ENCODE measurements at regions not wholly inside any gene's neighbourhood (a gene's known extent, or its start where the extent isn't known, plus 50 kb on each side); places are given as distances from the start of the nearest gene placed in this dataset.
"Not testable (repeated sequence)": the region's sequence is repeated elsewhere in the genome, so short reads cannot be mapped to it uniquely, and the experiment has no call there.

DNA sequence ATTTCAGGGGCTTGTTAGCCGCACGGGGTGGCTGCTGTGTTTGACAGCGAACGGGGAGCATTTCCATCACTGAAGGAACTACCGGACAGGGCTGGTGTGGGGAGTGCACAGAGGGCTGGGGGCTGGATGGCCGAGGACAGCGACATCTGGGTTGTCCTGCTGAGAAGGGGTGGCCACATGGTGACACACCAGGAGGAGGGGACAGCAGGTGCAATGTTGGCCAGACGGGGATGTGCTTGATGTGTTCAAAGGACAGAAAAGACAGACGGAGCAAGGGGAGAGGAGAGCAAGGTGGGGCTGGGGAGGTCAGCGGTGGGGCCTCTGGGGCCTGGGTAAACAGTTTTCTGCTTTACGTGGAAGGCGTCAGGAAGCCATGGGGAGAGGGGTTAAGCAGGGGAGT is 115.7 kb downstream of the TNFRSF13B start:
- DNase-seq (ENCODE audit: low spot score); ATAC-seq (ENCODE audit: low read depth); H3K36me3 ChIP-seq (ENCODE audit: low read depth); H3K27ac ChIP-seq (ENCODE audit: poor library complexity, severe bottlenecking); H3K9me3 ChIP-seq (ENCODE audit: severe bottlenecking); H3K27me3 ChIP-seq (ENCODE audit: insufficient read depth, poor library complexity, severe bottlenecking); H3K4me1 ChIP-seq (ENCODE audit: insufficient read depth, poor library complexity, severe bottlenecking); H3K4me3 ChIP-seq (ENCODE audit: severe bottlenecking): not testable (repeated sequence)

DNA sequence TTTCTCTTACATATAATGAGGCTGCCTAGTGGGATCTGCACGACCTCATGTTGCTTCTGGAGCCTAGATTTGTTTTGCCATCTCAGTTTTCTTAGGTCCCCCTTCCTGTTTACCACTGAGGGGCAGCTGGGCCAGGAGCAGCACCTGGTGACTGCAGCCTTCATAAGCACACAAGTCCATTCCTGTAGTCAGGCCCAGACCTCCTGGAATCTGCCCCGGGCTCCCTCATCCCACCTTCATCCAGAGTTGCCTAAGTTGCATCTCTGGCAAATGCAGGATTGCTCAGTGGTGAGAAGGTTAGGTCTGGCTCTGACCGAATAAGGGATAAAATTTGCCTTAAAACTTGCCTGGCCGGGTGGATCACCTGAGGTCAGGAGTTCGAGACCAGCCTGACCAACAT is 117.3 kb downstream of the TNFRSF13B start:
- H3K4me3 ChIP-seq (ENCODE audit: severe bottlenecking); H3K36me3 ChIP-seq (ENCODE audit: low read depth); H3K27ac ChIP-seq (ENCODE audit: poor library complexity, severe bottlenecking); H3K27me3 ChIP-seq (ENCODE audit: insufficient read depth, poor library complexity, severe bottlenecking); H3K9me3 ChIP-seq (ENCODE audit: severe bottlenecking); H3K4me1 ChIP-seq (ENCODE audit: insufficient read depth, poor library complexity, severe bottlenecking); DNase-seq (ENCODE audit: low spot score); ATAC-seq (ENCODE audit: low read depth): not testable (repeated sequence)

- Histone ChIP-seq H3K27me3 (ENCODE audit: insufficient read depth, poor library complexity, severe bottlenecking) (no peaks in the 10 kb centered on the region), H3K4me1 (ENCODE audit: insufficient read depth, poor library complexity, severe bottlenecking) (no peaks in the 10 kb centered on the region), H3K36me3 (ENCODE audit: low read depth) (no peaks in the 10 kb centered on the region), H3K4me3 (ENCODE audit: severe bottlenecking) (no peak overlapping the region), H3K9me3 (ENCODE audit: severe bottlenecking) (no peaks in the 10 kb centered on the region), H3K27ac (ENCODE audit: poor library complexity, severe bottlenecking) (no peak overlapping the region)
- no peak for DNase-seq (ENCODE audit: low spot score)
- no peak for ATAC-seq (ENCODE audit: low read depth)
- TF ChIP-seq, protein P1, sequence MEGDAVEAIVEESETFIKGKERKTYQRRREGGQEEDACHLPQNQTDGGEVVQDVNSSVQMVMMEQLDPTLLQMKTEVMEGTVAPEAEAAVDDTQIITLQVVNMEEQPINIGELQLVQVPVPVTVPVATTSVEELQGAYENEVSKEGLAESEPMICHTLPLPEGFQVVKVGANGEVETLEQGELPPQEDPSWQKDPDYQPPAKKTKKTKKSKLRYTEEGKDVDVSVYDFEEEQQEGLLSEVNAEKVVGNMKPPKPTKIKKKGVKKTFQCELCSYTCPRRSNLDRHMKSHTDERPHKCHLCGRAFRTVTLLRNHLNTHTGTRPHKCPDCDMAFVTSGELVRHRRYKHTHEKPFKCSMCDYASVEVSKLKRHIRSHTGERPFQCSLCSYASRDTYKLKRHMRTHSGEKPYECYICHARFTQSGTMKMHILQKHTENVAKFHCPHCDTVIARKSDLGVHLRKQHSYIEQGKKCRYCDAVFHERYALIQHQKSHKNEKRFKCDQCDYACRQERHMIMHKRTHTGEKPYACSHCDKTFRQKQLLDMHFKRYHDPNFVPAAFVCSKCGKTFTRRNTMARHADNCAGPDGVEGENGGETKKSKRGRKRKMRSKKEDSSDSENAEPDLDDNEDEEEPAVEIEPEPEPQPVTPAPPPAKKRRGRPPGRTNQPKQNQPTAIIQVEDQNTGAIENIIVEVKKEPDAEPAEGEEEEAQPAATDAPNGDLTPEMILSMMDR (IDR thresholded peaks at IDR 0.05; ENCODE audit: poor library complexity, severe bottlenecking) = no peak
These were observed 118.1 kb downstream of the TNFRSF13B start for GRCh38 chr17:16853661-16854320.

- not testable (repeated sequence) for H3K27ac ChIP-seq (ENCODE audit: poor library complexity, severe bottlenecking); H3K27me3 ChIP-seq (ENCODE audit: insufficient read depth, poor library complexity, severe bottlenecking); ATAC-seq (ENCODE audit: low read depth); H3K4me1 ChIP-seq (ENCODE audit: insufficient read depth, poor library complexity, severe bottlenecking); H3K36me3 ChIP-seq (ENCODE audit: low read depth); H3K9me3 ChIP-seq (ENCODE audit: severe bottlenecking); DNase-seq (ENCODE audit: low spot score); H3K4me3 ChIP-seq (ENCODE audit: severe bottlenecking)
These were observed 122.1 kb downstream of the TNFRSF13B start for GRCh38 chr17:16849861-16850260.

DNA sequence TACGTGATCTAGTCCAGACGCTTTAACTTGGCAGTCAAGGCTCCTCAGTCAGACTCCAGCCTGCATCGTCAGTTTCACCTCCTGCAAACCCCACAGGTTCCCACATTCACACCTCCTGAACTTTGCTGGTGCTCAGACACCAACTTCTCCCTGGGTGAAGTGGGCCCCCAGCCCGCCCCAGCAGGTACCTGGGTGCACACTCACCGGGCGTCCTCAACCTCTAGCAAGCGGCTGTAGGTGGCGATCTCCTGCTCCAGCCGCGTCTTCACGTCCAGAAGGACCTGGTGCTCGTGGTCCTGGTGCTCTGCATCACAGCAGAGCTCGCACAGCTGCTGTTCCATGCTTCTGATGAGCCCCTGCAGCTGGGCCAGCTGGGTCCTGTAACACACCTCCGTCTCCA is 122.9 kb downstream of the TNFRSF13B start:
- not testable (repeated sequence) for H3K4me3 ChIP-seq (ENCODE audit: severe bottlenecking); H3K36me3 ChIP-seq (ENCODE audit: low read depth); H3K9me3 ChIP-seq (ENCODE audit: severe bottlenecking); H3K4me1 ChIP-seq (ENCODE audit: insufficient read depth, poor library complexity, severe bottlenecking); H3K27me3 ChIP-seq (ENCODE audit: insufficient read depth, poor library complexity, severe bottlenecking); DNase-seq (ENCODE audit: low spot score); ATAC-seq (ENCODE audit: low read depth); H3K27ac ChIP-seq (ENCODE audit: poor library complexity, severe bottlenecking)

DNA sequence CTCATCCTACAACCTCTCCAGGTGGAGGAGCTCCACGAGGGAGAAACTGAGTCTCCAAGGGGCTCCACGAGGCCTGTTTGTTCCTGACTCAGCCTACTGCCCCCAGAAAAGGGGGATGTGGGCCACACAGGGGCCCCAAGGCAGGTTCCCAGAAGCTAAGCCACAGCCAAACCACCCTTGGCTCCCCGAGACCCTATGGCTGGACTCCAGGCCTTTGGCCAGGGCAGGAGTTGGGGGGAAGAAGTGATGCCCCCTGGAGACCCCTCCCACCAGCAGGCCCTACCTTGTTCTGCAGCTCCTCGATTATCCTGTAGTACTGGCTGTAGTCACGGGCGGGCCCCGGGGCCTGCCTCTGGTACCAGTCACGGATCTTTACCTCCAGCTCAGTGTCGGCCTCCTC is 126.8 kb downstream of the TNFRSF13B start:
- not testable (repeated sequence) for H3K4me3 ChIP-seq (ENCODE audit: severe bottlenecking); DNase-seq (ENCODE audit: low spot score); H3K9me3 ChIP-seq (ENCODE audit: severe bottlenecking); H3K27me3 ChIP-seq (ENCODE audit: insufficient read depth, poor library complexity, severe bottlenecking); H3K4me1 ChIP-seq (ENCODE audit: insufficient read depth, poor library complexity, severe bottlenecking); ATAC-seq (ENCODE audit: low read depth); H3K36me3 ChIP-seq (ENCODE audit: low read depth); H3K27ac ChIP-seq (ENCODE audit: poor library complexity, severe bottlenecking)

GRCh38 chr17:16844669-16845068 is 127.2 kb downstream of the TNFRSF13B start:
- H3K27me3 ChIP-seq (ENCODE audit: insufficient read depth, poor library complexity, severe bottlenecking); H3K4me3 ChIP-seq (ENCODE audit: severe bottlenecking); H3K36me3 ChIP-seq (ENCODE audit: low read depth); H3K27ac ChIP-seq (ENCODE audit: poor library complexity, severe bottlenecking); H3K9me3 ChIP-seq (ENCODE audit: severe bottlenecking); ATAC-seq (ENCODE audit: low read depth); DNase-seq (ENCODE audit: low spot score); H3K4me1 ChIP-seq (ENCODE audit: insufficient read depth, poor library complexity, severe bottlenecking): not testable (repeated sequence)

GRCh38 chr17:16843511-16843910 is 128.4 kb downstream of the TNFRSF13B start:
- not testable (repeated sequence) for H3K27ac ChIP-seq (ENCODE audit: poor library complexity, severe bottlenecking); H3K4me3 ChIP-seq (ENCODE audit: severe bottlenecking); H3K9me3 ChIP-seq (ENCODE audit: severe bottlenecking); H3K36me3 ChIP-seq (ENCODE audit: low read depth); ATAC-seq (ENCODE audit: low read depth); H3K4me1 ChIP-seq (ENCODE audit: insufficient read depth, poor library complexity, severe bottlenecking); H3K27me3 ChIP-seq (ENCODE audit: insufficient read depth, poor library complexity, severe bottlenecking); DNase-seq (ENCODE audit: low spot score)

GRCh38 chr17:16842346-16842745 is 129.6 kb downstream of the TNFRSF13B start:
- not testable (repeated sequence) for ATAC-seq (ENCODE audit: low read depth); H3K4me3 ChIP-seq (ENCODE audit: severe bottlenecking); H3K36me3 ChIP-seq (ENCODE audit: low read depth); H3K4me1 ChIP-seq (ENCODE audit: insufficient read depth, poor library complexity, severe bottlenecking); H3K27me3 ChIP-seq (ENCODE audit: insufficient read depth, poor library complexity, severe bottlenecking); DNase-seq (ENCODE audit: low spot score); H3K9me3 ChIP-seq (ENCODE audit: severe bottlenecking); H3K27ac ChIP-seq (ENCODE audit: poor library complexity, severe bottlenecking)

DNA sequence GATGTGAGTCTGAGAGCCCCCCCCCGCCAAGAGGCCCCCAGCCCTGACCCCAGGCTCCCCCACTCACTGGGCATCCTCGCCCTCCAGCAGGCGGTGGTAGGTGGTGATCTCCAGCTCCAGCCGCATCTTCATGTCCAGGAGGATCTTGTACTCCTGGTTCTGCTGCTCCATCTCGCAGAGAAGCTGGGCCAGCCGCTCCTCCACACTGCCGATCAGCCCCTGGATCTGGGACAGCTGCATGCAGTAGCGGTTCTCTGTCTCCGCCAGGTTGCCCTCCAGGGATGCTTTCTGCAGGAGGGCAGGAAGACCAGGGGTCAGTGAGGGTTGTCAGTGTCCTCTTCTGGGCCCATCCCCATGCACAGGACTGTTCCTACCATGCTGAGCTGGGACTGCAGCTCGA is 130.0 kb downstream of the TNFRSF13B start:
- not testable (repeated sequence) for H3K4me1 ChIP-seq (ENCODE audit: insufficient read depth, poor library complexity, severe bottlenecking); H3K4me3 ChIP-seq (ENCODE audit: severe bottlenecking); H3K9me3 ChIP-seq (ENCODE audit: severe bottlenecking); ATAC-seq (ENCODE audit: low read depth); DNase-seq (ENCODE audit: low spot score); H3K27ac ChIP-seq (ENCODE audit: poor library complexity, severe bottlenecking); H3K36me3 ChIP-seq (ENCODE audit: low read depth); H3K27me3 ChIP-seq (ENCODE audit: insufficient read depth, poor library complexity, severe bottlenecking)

DNA sequence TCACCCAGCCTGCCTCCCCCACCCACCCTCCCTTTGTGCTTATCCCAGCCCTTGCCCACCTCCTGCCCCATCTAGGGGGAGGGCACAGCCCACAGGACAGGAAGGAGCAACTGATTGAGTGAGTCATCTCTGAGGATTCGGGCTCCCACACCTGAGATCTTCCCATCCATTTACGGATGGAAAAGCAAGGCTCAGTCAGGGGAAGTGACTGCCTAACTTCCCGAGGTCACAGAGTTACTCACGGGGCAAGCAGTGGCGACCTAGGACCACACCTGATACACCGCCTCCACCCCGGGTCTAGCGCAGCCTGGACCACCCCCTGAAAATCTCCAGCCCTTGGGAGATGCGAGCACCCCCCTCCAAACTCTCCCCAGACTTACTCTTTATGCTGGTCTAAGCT is 131.7 kb downstream of the TNFRSF13B start:
- not testable (repeated sequence) for H3K9me3 ChIP-seq (ENCODE audit: severe bottlenecking); H3K36me3 ChIP-seq (ENCODE audit: low read depth); H3K4me3 ChIP-seq (ENCODE audit: severe bottlenecking); DNase-seq (ENCODE audit: low spot score); H3K27ac ChIP-seq (ENCODE audit: poor library complexity, severe bottlenecking); H3K27me3 ChIP-seq (ENCODE audit: insufficient read depth, poor library complexity, severe bottlenecking); H3K4me1 ChIP-seq (ENCODE audit: insufficient read depth, poor library complexity, severe bottlenecking)
- ATAC-seq (ENCODE audit: low read depth) = peak; percentile 65
